K562 (cell line): ENCODE measurements at regions not wholly inside any gene's neighbourhood (a gene's known extent, or its start where the extent isn't known, plus 50 kb on each side); places are given as distances from the start of the nearest gene placed in this dataset.

Source experiments
- ATAC-seq: fragments of 200-7000 bp; cut with Tn5 transposase; 3 replicates; pipeline ENCODE4 v1.9.1; 2020; ENCODE audit warnings: moderate library complexity
- BruUV-seq: library from RNA; stranded (reverse); fragments of 400-500 nt; replicated peaks from 2 replicates; lab custom pipeline; 2021; lab: Mats Ljungman, UMichigan
- CTCF ChIA-PET: fragments of 300-600 bp; formaldehyde crosslinking; extraction: SDS; loops from one replicate; lab custom pipeline; 2021; ENCODE audit warnings: low intra/inter-chr PET ratio; lab: Yijun Ruan, JAX
- POLR2A ChIA-PET: fragments of 300-600, 350-650 bp; sonication (Branson Sonifier 250); formaldehyde crosslinking; extraction: SDS; loops from one replicate; lab custom pipeline; 2021; ENCODE audit warnings: antibody characterized with exemption, inconsistent platforms; lab: Yijun Ruan, JAX
- DNase-seq, 4 experiments: peaks; one replicate each; pipeline versions ENCODE4 v3.0.0 to v3.0.0-alpha.2; 2011 to 2018; ENCODE audit warnings: low spot score in 3 of 4, mixed read lengths in 3 of 4; ENCODE audit errors: extremely low read depth in 1 of 4
- FAIRE-seq: peaks from 2 replicates; lab custom pipeline; 2011; peaks lifted over from hg19 to GRCh38; lab: Jason Lieb, UNC
- H2AFZ ChIP-seq: 2 replicates; pipeline ENCODE4 v1.6.0; 2011; ENCODE audit warnings: low read depth, low read length, control low read depth, inconsistent platforms
- H3K27ac ChIP-seq: fragments of 200-600 bp; 3 replicates; pipeline ENCODE4 v1.8.0; 2011; ENCODE audit warnings: low read depth, mild to moderate bottlenecking, control low read depth, inconsistent platforms, low read length, moderate library complexity, mixed read lengths; ENCODE audit errors: extremely low read depth
- H3K27me3 ChIP-seq, 2 experiments: fragments of 300-600 bp in 1 of 2; 2 replicates in 1 of 2; 3 replicates in 1 of 2; pipeline versions ENCODE4 v1.6.0 to v1.8.0; 2011; ENCODE audit warnings: inconsistent platforms in 2 of 2, low read length in 2 of 2, mild to moderate bottlenecking in 1 of 2, mixed read lengths in 1 of 2, moderate library complexity in 1 of 2; ENCODE audit not compliant: control insufficient read depth in 2 of 2, insufficient read depth in 2 of 2
- H3K36me3 ChIP-seq: fragments of 300-600 bp; 3 replicates; pipeline ENCODE4 v1.8.0; 2011; ENCODE audit warnings: mild to moderate bottlenecking, low read length, inconsistent platforms; ENCODE audit not compliant: control insufficient read depth, insufficient read depth
- H3K4me1 ChIP-seq, 2 experiments: fragments of 200-600 bp in 1 of 2; replicated peaks in 1 of 2; 2 replicates in 1 of 2; 3 replicates in 1 of 2; pipeline versions ENCODE4 v1.5.1 to v1.8.0; 2011; ENCODE audit warnings: inconsistent platforms in 2 of 2, low read length in 2 of 2, mild to moderate bottlenecking in 1 of 2, mixed read lengths in 1 of 2, moderate library complexity in 1 of 2; ENCODE audit not compliant: control insufficient read depth in 2 of 2, insufficient read depth in 2 of 2
- H3K4me2 ChIP-seq: 2 replicates; pipeline ENCODE4 v1.6.1; 2011; ENCODE audit warnings: low read length, control low read depth, inconsistent platforms, mixed read lengths; ENCODE audit not compliant: insufficient read depth
- H3K4me3 ChIP-seq: fragments of 200-600 bp; sonication (generic), shearing (Covaris generic); 2 replicates; pipeline ENCODE4 v1.5.1; 2016; ENCODE audit warnings: control low read depth, inconsistent platforms
- H3K79me2 ChIP-seq: fragments of 200-600 bp; 3 replicates; pipeline ENCODE4 v1.8.0; 2011; ENCODE audit warnings: low read length, inconsistent platforms; ENCODE audit not compliant: control insufficient read depth, insufficient read depth
- H3K9ac ChIP-seq, 2 experiments: 2 replicates each; pipeline versions ENCODE4 v1.6.0 to v1.6.1; 2011; ENCODE audit warnings: low read depth in 2 of 2, low read length in 2 of 2, control low read depth in 1 of 2, inconsistent platforms in 1 of 2, mild to moderate bottlenecking in 1 of 2, mixed read lengths in 1 of 2; ENCODE audit not compliant: insufficient read depth in 1 of 2
- H3K9me1 ChIP-seq: one replicate; pipeline ENCODE4 v1.6.0; 2011; ENCODE audit warnings: inconsistent platforms, mild to moderate bottlenecking, low read length, moderate library complexity; ENCODE audit not compliant: control insufficient read depth, insufficient read depth
- H3K9me3 ChIP-seq: replicated peaks from 2 replicates; pipeline ENCODE4 v1.5.1; 2011; ENCODE audit warnings: low read depth, low read length, inconsistent platforms; ENCODE audit not compliant: control insufficient read depth, insufficient read depth
- H4K20me1 ChIP-seq: replicated peaks from 2 replicates; pipeline ENCODE4 v1.6.1; 2011; ENCODE audit warnings: low read length, inconsistent platforms, mixed read lengths; ENCODE audit not compliant: control insufficient read depth, insufficient read depth
- ASH1L ChIP-seq: fragments of 450-650 bp; IDR thresholded peaks from 2 replicates; pipeline ENCODE4 v1.6.1; 2018; ENCODE audit warnings: borderline replicate concordance, mild to moderate bottlenecking, low read depth; ENCODE audit not compliant: partially characterized antibody
- E2F6 ChIP-seq, 2 experiments: IDR thresholded peaks; 2 replicates each; pipeline ENCODE4 v1.6.1; 2011; ENCODE audit warnings: borderline replicate concordance in 1 of 2, control low read depth in 1 of 2, low read depth in 1 of 2, low read length in 1 of 2, mild to moderate bottlenecking in 1 of 2, mixed read lengths in 1 of 2, moderate library complexity in 1 of 2; ENCODE audit not compliant: insufficient read depth in 1 of 2, insufficient read length in 1 of 2, poor library complexity in 1 of 2, severe bottlenecking in 1 of 2; ENCODE audit errors: extremely low read depth in 1 of 2
- E2F8 ChIP-seq: fragments of 450-650 bp; IDR thresholded peaks from 2 replicates; pipeline ENCODE4 v1.7.1; 2018; ENCODE audit warnings: mild to moderate bottlenecking, low read depth; ENCODE audit not compliant: partially characterized antibody
- MGA ChIP-seq: fragments of 450-650 bp; IDR thresholded peaks from 2 replicates; pipeline ENCODE4 v1.6.1; 2016; ENCODE audit warnings: mild to moderate bottlenecking, moderate library complexity
- WGBS: fragments of 100-300 bp; shearing (Covaris generic); methylation state at CpG from one replicate; pipeline ENCODE4 v1.1.6; 2016; ENCODE audit warnings: low coverage, mixed read lengths; ENCODE audit not compliant: insufficient coverage; ENCODE audit errors: missing lambda C conversion rate; 5-methylcytosine and 5-hydroxymethylcytosine counted together
- in situ Hi-C: fragments of 300-500 bp; cut with MboI; formaldehyde crosslinking; loops from 4 replicates; pipeline ENCODE4 v1.15.0; 2018; ENCODE audit warnings: inconsistent platforms, mixed read lengths
- intact Hi-C: fragments of 100-400 bp; cut with micrococcal nuclease; formaldehyde crosslinking; loops from 2 replicates; pipeline ENCODE4 v1.14.2; 2022

- Histone ChIP-seq H4K20me1 (0 out of 2 replicates have a peak, but pooled peaks cover 7% of the 10 kb centered on the region), H3K9me3 (no peaks in the 10 kb centered on the region), H3K9me1 (peaks cover 5% of the 10 kb centered on the region), H3K4me2 (no peak overlapping the region), H2AFZ (peak overlapping the region; percentile 47; the same call in 1 of the 2 replicates), H3K36me3 (no peaks in the 10 kb centered on the region), H3K27ac (no peak overlapping the region), H3K4me1 (peaks cover 6 to 21% of the 10 kb centered on the region in 2 experiments), H3K9ac (peak overlapping the region in 1 of 2 experiments; percentile 49; a peak in 1 of 4 replicates), H3K27me3 (peaks cover 15 to 63% of the 10 kb centered on the region in 2 experiments; a peak in 4 of 5 replicates), H3K4me3 (no peak overlapping the region), H3K79me2 (no peaks in the 10 kb centered on the region)
- 17% methylated on average over 13 of the region's 17 CpGs for WGBS
- DNase-seq (peak; percentile 71 to 87 (median 78)), ATAC-seq (peak; percentile 92), FAIRE-seq (peak; percentile 92)
- ChIA-PET POLR2A (interaction anchor here (0.6 to 1.0 kb wide), 5 partner anchors 27 to 204 kb away, joined by 3 read pairs; no protein-coding TSS in a partner anchor), CTCF (no interaction called here)
- intact Hi-C loops, result no loop called here
- BruUV-seq, result no TSS peak
- in situ Hi-C loops, result no loop called here
- TF ChIP-seq E2F8 (peak; percentile 75), E2F6 (IDR thresholded peaks at IDR 0.05; ENCODE audit: borderline replicate concordance in 1 of 2, extremely low read depth in 1 of 2, insufficient read depth in 1 of 2, insufficient read length in 1 of 2, low read depth in 1 of 2, low read length in 1 of 2, poor library complexity in 1 of 2, severe bottlenecking in 1 of 2) (peak; percentile 41), ASH1L (peak; percentile 91), MGA (peak; percentile 58)
These were observed 62.9 kb upstream of the URI1 start for GRCh38 chr19:29878973-29879654.
